Panc1 (cell line): ENCODE measurements at regions not wholly inside any gene's neighbourhood (a gene's known extent, or its start where the extent isn't known, plus 50 kb on each side); places are given as distances from the start of the nearest gene placed in this dataset.

Experiments used
- ATAC-seq: fragments of 200-7000 bp; cut with Tn5 transposase; 2 replicates; pipeline ENCODE4 v1.9.1; 2020; ENCODE audit warnings: mild to moderate bottlenecking, moderate library complexity
- BruUV-seq: library from RNA; stranded (reverse); fragments of 400-500 nt; replicated peaks from 2 replicates; lab custom pipeline; 2021; lab: Mats Ljungman, UMichigan
- CTCF ChIA-PET: fragments of 300-600 bp; sonication (Branson Sonifier 250); formaldehyde crosslinking; loops from one replicate; lab custom pipeline; 2022; ENCODE audit warnings: antibody characterized with exemption; lab: Charles Lee
- POLR2A ChIA-PET: fragments of 300-600 bp; sonication (Branson Sonifier 250); formaldehyde crosslinking; loops from one replicate; lab custom pipeline; 2022; ENCODE audit warnings: antibody characterized with exemption; lab: Charles Lee
- DNase-seq: peaks from one replicate; pipeline ENCODE4 v3.0.0-alpha.2; 2010; ENCODE audit warnings: low read depth, low spot score
- H3K27ac ChIP-seq: 2 replicates; pipeline ENCODE4 v1.5.1; 2011; ENCODE audit warnings: mild to moderate bottlenecking, low read length, inconsistent platforms
- H3K27me3 ChIP-seq: fragments of 200-500 bp; sonication (Bioruptor generic); 2 replicates; pipeline ENCODE4 v1.6.0; 2014; ENCODE audit warnings: low read length, inconsistent platforms; ENCODE audit not compliant: control insufficient read depth, insufficient read depth
- H3K36me3 ChIP-seq: fragments of 200-500 bp; sonication (Bioruptor generic); 2 replicates; pipeline ENCODE4 v1.5.1; 2014; ENCODE audit warnings: inconsistent platforms, mild to moderate bottlenecking, low read length, moderate library complexity; ENCODE audit not compliant: control insufficient read depth, insufficient read depth
- H3K4me1 ChIP-seq: 2 replicates; pipeline ENCODE4 v1.5.1; 2011; ENCODE audit warnings: inconsistent platforms, mild to moderate bottlenecking, low read length, moderate library complexity; ENCODE audit not compliant: control insufficient read depth, insufficient read depth
- H3K4me3 ChIP-seq, 2 experiments: 2 replicates each; pipeline ENCODE4 v1.5.1; 2011 to 2012; ENCODE audit warnings: low read depth in 2 of 2, low read length in 2 of 2, mild to moderate bottlenecking in 2 of 2, inconsistent platforms in 1 of 2, moderate library complexity in 1 of 2
- H3K9me3 ChIP-seq: fragments of 200-500 bp; sonication (Bioruptor generic); 2 replicates; pipeline ENCODE4 v1.5.1; 2014; ENCODE audit warnings: low read depth, mild to moderate bottlenecking, inconsistent platforms, low read length, moderate library complexity; ENCODE audit not compliant: control insufficient read depth, insufficient read depth
- CTCF ChIP-seq: fragments of 450-650 bp; IDR thresholded peaks from 2 replicates; pipeline ENCODE4 v1.5.1; 2017; ENCODE audit warnings: mild to moderate bottlenecking
- POLR2AphosphoS5 ChIP-seq: IDR thresholded peaks from 2 replicates; pipeline ENCODE4 v1.6.1; 2012; ENCODE audit warnings: mild to moderate bottlenecking, low read depth, low read length, moderate library complexity
- REST ChIP-seq, 2 experiments: IDR thresholded peaks; 2 replicates each; pipeline ENCODE4 v1.6.1; 2011 to 2012; ENCODE audit warnings: low read depth in 2 of 2, control low read depth in 1 of 2, low read length in 1 of 2, mild to moderate bottlenecking in 1 of 2, moderate library complexity in 1 of 2; ENCODE audit not compliant: insufficient read depth in 1 of 2
- SIN3A ChIP-seq: IDR thresholded peaks from 2 replicates; pipeline ENCODE4 v1.6.1; 2012; ENCODE audit warnings: low read depth, mild to moderate bottlenecking, low read length, moderate library complexity, borderline replicate concordance; ENCODE audit not compliant: insufficient read depth
- TCF7L2 ChIP-seq: IDR thresholded peaks from 2 replicates; pipeline ENCODE4 v1.6.1; 2011; ENCODE audit warnings: mild to moderate bottlenecking, low read depth, low read length, inconsistent platforms
- in situ Hi-C: cut with HindIII; loops from 2 replicates; pipeline ENCODE4 v1.10.0; 2016; ENCODE audit warnings: low sequenced_read_pairs, low pct_unique_long_range_greater_than_20kb
- intact Hi-C: fragments of 100-400 bp; cut with micrococcal nuclease; formaldehyde crosslinking; loops from one replicate; pipeline ENCODE4 v1.10.0; 2022; ENCODE audit not compliant: unreplicated experiment

- Histone ChIP-seq H3K4me1 (no peaks in the 10 kb centered on the region), H3K27ac (no peak overlapping the region), H3K36me3 (no peaks in the 10 kb centered on the region), H3K4me3 (no peak overlapping the region), H3K9me3 (no peaks in the 10 kb centered on the region), H3K27me3 (no peaks in the 10 kb centered on the region)
- ChIA-PET POLR2A (no interaction called here), CTCF (no interaction called here)
- no peak for DNase-seq
- no TSS peak for BruUV-seq
- no peak for TF ChIP-seq POLR2AphosphoS5
- no peak for TF ChIP-seq TCF7L2
- no peak for TF ChIP-seq CTCF
- TF ChIP-seq REST (IDR thresholded peaks at IDR 0.05; ENCODE audit: insufficient read depth in 1 of 2, low read depth in 2 of 2, low read length in 1 of 2), result no peak
- TF ChIP-seq SIN3A, result no peak
- in situ Hi-C loops, result no loop called here
- intact Hi-C loops, result no loop called here
- ATAC-seq, result no peak
Measured at GRCh38 chr5:51843893-51844292, 460.6 kb downstream of the ISL1 start.

GRCh38 chr5:51846015-51846414 lies 462.8 kb downstream of the ISL1 start:
- H3K4me3 ChIP-seq, result no peak overlapping the region
- no peaks in the 10 kb centered on the region for H3K9me3 ChIP-seq
- no peak for TF ChIP-seq TCF7L2
- TF ChIP-seq REST (IDR thresholded peaks at IDR 0.05; ENCODE audit: insufficient read depth in 1 of 2, low read depth in 2 of 2, low read length in 1 of 2), result no peak
- TF ChIP-seq CTCF, result no peak
- no peak for TF ChIP-seq POLR2AphosphoS5
- TF ChIP-seq SIN3A, result no peak
- intact Hi-C loops, result no loop called here
- no peaks in the 10 kb centered on the region for H3K36me3 ChIP-seq
- no peak overlapping the region for H3K27ac ChIP-seq
- H3K27me3 ChIP-seq, result no peaks in the 10 kb centered on the region
- ATAC-seq, result no peak
- no peaks in the 10 kb centered on the region for H3K4me1 ChIP-seq
- DNase-seq, result no peak
- CTCF ChIA-PET, result no interaction called here
- in situ Hi-C loops, result no loop called here
- POLR2A ChIA-PET, result no interaction called here
- no TSS peak for BruUV-seq
